ENCODE measurements at regions not wholly inside any gene's neighbourhood (a gene's known extent, or its start where the extent isn't known, plus 50 kb on each side); places are given as distances from the start of the nearest gene placed in this dataset.

DNA sequence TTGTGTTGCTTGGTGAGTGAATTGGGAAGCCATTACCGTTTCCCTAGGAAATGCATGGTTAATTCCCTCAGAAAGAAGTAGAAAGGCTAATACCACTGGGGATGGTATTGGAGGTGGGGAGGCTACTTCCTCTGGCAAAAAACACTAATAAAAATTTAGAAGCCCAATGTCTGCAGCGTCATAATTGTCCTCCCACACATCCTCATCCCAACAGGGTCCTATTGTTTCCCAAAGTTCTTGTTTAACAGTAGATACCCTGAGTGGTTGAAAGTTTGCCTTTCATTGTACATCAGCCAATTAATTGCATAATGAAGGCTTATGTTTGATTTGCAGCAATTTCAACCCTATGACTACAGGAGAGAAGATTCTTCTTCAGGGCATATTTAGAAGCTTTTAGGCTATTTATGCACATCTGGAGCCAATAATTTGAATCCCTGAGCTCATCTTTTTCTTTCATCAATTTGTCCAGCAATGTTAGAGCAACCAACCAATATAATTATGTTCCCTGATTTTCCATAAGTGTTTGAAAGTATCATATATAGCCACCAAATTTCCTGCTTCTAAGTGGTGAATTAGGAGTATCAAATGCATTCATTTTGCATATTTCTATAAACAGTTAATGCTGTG is 491.0 kb downstream of the SLITRK5 start:
- TF ChIP-seq CTCF (IDR thresholded peaks at IDR 0.05), result no peak
- H3K36me3 ChIP-seq (ENCODE audit: low read depth), result no peaks in the 10 kb centered on the region
- no peaks in the 10 kb centered on the region for H3K4me1 ChIP-seq (ENCODE audit: low read depth)
- intact Hi-C loops (cut with DNase I, micrococcal nuclease), result no loop called here
- no peak for DNase-seq
- no peak overlapping the region for H3K4me3 ChIP-seq
- no peak for ATAC-seq
- H3K9me3 ChIP-seq, result no peaks in the 10 kb centered on the region

GRCh38 chr13:88176231-88176630 is 505.1 kb downstream of the SLITRK5 start:
- Histone ChIP-seq H3K9me3 (no peaks in the 10 kb centered on the region), H3K4me3 (no peak overlapping the region), H3K4me1 (ENCODE audit: low read depth) (no peaks in the 10 kb centered on the region), H3K36me3 (ENCODE audit: low read depth) (no peaks in the 10 kb centered on the region)
- ATAC-seq (no peak), DNase-seq (no peak)
- no peak for TF ChIP-seq CTCF (IDR thresholded peaks at IDR 0.05)
- intact Hi-C loops (cut with DNase I, micrococcal nuclease), result no loop called here

DNA sequence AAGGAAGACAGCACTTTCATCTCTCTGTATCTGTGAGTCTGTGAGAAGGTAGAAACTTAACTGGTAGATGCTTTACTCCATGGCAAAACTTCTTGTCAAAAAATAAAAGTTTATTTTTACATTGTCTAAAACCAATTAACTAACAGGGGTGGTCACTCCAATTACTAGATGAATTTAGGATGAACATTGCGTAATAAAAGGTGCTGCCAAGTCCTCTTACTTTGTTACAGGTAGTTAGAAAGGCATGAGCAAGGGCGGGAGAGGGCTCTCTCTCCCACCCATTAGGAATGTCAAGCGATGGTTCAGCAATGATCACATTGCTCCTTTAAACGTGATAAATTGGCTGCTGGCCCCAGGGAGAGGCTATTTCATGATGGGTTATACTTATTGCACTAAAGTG is 512.3 kb downstream of the SLITRK5 start:
- H3K36me3 ChIP-seq (ENCODE audit: low read depth), result no peaks in the 10 kb centered on the region
- no peak overlapping the region for H3K4me3 ChIP-seq
- no peak for TF ChIP-seq CTCF (IDR thresholded peaks at IDR 0.05)
- H3K4me1 ChIP-seq (ENCODE audit: low read depth), result no peaks in the 10 kb centered on the region
- ATAC-seq (no peak), DNase-seq (no peak)
- intact Hi-C loops (cut with DNase I, micrococcal nuclease), result no loop called here
- no peaks in the 10 kb centered on the region for H3K9me3 ChIP-seq

DNA sequence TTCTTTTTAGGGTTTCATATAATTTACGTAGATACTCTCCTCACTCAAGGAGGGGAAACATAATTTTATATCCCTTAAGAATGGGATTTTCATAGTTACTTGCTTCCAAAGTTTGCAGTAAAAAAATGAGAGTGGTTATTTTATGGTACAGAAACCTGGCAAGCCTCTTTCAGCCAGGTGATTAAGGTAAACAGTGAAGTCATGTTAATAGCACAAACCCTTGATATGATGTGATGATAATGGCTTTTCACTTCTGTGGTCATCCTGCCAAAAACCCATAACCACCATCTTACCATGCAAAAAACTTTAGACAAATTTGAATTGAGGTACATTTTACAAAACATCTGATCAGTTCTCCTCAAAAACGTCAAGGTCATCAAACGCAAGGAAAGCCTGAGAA is 517.8 kb downstream of the SLITRK5 start:
- ATAC-seq, result no peak
- intact Hi-C loops (cut with DNase I, micrococcal nuclease), result no loop called here

DNA sequence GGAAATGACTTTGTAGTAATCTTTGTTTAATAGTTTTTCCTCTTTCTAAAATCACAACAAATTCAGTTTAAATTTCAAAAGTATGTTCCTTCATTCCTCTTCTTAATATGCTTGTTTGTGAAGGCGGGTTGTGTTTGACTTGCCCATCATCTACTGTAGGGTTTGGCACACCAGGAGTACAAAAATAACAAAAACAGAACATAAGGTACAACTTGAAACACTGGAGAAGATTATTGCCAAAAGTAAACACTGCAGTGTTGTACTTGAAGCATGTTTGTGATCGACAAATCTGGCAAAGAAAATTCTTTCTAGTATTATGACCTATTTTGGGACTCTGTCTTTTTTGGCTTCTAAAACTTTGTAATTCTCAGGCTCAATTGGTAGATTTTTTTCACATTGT is 518.6 kb downstream of the SLITRK5 start:
- H3K36me3 ChIP-seq (ENCODE audit: low read depth), result no peaks in the 10 kb centered on the region
- no peaks in the 10 kb centered on the region for H3K9me3 ChIP-seq
- DNase-seq (no peak), ATAC-seq (no peak)
- H3K4me1 ChIP-seq (ENCODE audit: low read depth), result no peaks in the 10 kb centered on the region
- TF ChIP-seq CTCF (IDR thresholded peaks at IDR 0.05), result no peak
- no peak overlapping the region for H3K4me3 ChIP-seq
- intact Hi-C loops (cut with DNase I, micrococcal nuclease), result no loop called here

More for the DNA sequence above, 517.8 kb downstream of the SLITRK5 start:
- H3K4me3 ChIP-seq, result no peak overlapping the region
- DNase-seq, result no peak
- no peaks in the 10 kb centered on the region for H3K4me1 ChIP-seq (ENCODE audit: low read depth)
- no peaks in the 10 kb centered on the region for H3K36me3 ChIP-seq (ENCODE audit: low read depth)
- no peak for TF ChIP-seq CTCF (IDR thresholded peaks at IDR 0.05)
- no peaks in the 10 kb centered on the region for H3K9me3 ChIP-seq

DNA sequence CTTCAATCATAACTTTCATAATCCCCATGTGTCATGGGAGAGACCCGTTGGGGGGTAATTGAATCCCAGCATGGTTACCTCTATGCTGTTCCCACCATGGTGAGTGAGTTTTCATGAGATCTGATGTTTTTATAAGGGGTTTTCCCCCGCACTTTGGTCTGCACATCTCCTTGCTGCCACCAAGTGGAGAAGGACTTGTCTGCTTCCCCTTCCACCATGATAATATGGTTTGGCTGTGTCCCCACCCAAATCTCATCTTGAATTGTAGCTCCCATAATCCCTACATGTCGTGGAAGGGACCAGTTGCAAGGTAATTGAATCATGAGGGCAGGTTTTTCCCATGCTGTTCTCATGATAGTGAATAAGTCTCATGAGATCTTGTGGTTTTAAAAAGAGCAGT is 524.9 kb downstream of the SLITRK5 start:
- TF ChIP-seq CTCF (IDR thresholded peaks at IDR 0.05), result no peak
- DNase-seq (no peak), ATAC-seq (no peak)
- no peaks in the 10 kb centered on the region for H3K36me3 ChIP-seq (ENCODE audit: low read depth)
- H3K4me3 ChIP-seq, result no peak overlapping the region
- no peaks in the 10 kb centered on the region for H3K9me3 ChIP-seq
- intact Hi-C loops (cut with DNase I, micrococcal nuclease), result no loop called here
- H3K4me1 ChIP-seq (ENCODE audit: low read depth), result no peaks in the 10 kb centered on the region
